Activated T-helper 1 cell treated with anti-CD3 and anti-CD28 coated beads, Interleukin-12 subunit alpha, Interleukin-12 subunit beta, Interleukin-2, Interleukin-4 antibody, amounts not matched to agents 30 ng/mL and 10 ng/mL and 1 ng/mL, durations not matched to agents 14 hours and 24 hours and 36 hours (primary cell): ENCODE measurements at regions not wholly inside any gene's neighbourhood (a gene's known extent, or its start where the extent isn't known, plus 50 kb on each side); places are given as distances from the start of the nearest gene placed in this dataset.

Source experiments
- DNase-seq: peaks from one replicate; pipeline ENCODE4 v3.0.0; 2021; ENCODE audit warnings: low spot score
- H3K27ac Mint-ChIP-seq: one replicate; pipeline ENCODE4 v1.8.0; 2021; ENCODE audit warnings: mild to moderate bottlenecking, mixed read lengths
- H3K27me3 Mint-ChIP-seq: one replicate; pipeline ENCODE4 v1.8.0; 2022; ENCODE audit warnings: mild to moderate bottlenecking, moderate library complexity, mixed read lengths; ENCODE audit not compliant: insufficient read depth
- H3K36me3 Mint-ChIP-seq: one replicate; pipeline ENCODE4 v1.8.0; 2021; ENCODE audit warnings: low read depth, mixed read lengths
- H3K4me1 Mint-ChIP-seq: one replicate; pipeline ENCODE4 v1.8.0; 2021; ENCODE audit warnings: low read depth, mixed read lengths
- H3K4me3 Mint-ChIP-seq: one replicate; pipeline ENCODE4 v1.8.0; 2021; ENCODE audit warnings: mild to moderate bottlenecking, moderate library complexity, mixed read lengths
- H3K9me3 Mint-ChIP-seq: one replicate; pipeline ENCODE4 v1.8.0; 2021; ENCODE audit warnings: mixed read lengths
- intact Hi-C: fragments of 100-400 bp; cut with micrococcal nuclease; formaldehyde crosslinking; loops from one replicate; pipeline ENCODE4 v1.15.1; 2024

GRCh38 chr11:33500332-33500731 is 200.3 kb downstream of the C11orf91 start:
- H3K4me1 Mint-ChIP-seq = no peaks in the 10 kb centered on the region
- no peak overlapping the region for H3K27ac Mint-ChIP-seq

GRCh38 chr11:33492596-33492995 is 208.0 kb downstream of the C11orf91 start:
- Mint-ChIP-seq H3K36me3 (no peaks in the 10 kb centered on the region), H3K27me3 (peaks cover 8% of the 10 kb centered on the region), H3K4me1 (no peaks in the 10 kb centered on the region), H3K27ac (no peak overlapping the region), H3K9me3 (no peaks in the 10 kb centered on the region), H3K4me3 (no peak overlapping the region)
- no peak for DNase-seq
- intact Hi-C loops = no loop called here

More at GRCh38 chr11:33500332-33500731, 200.3 kb downstream of the C11orf91 start:
- Mint-ChIP-seq H3K27me3 (peaks cover 4% of the 10 kb centered on the region), H3K9me3 (no peaks in the 10 kb centered on the region), H3K36me3 (no peaks in the 10 kb centered on the region), H3K4me3 (no peak overlapping the region)
- DNase-seq = no peak
- intact Hi-C loops = no loop called here

GRCh38 chr11:33490842-33491370 is 209.7 kb downstream of the C11orf91 start:
- no peaks in the 10 kb centered on the region for H3K36me3 Mint-ChIP-seq
- H3K9me3 Mint-ChIP-seq = no peaks in the 10 kb centered on the region
- peaks cover 8% of the 10 kb centered on the region for H3K27me3 Mint-ChIP-seq
- H3K4me3 Mint-ChIP-seq = no peak overlapping the region
- no peaks in the 10 kb centered on the region for H3K4me1 Mint-ChIP-seq
- DNase-seq = no peak
- H3K27ac Mint-ChIP-seq = no peak overlapping the region
- intact Hi-C loops = no loop called here

- DNase-seq = no peak
- H3K36me3 Mint-ChIP-seq = no peaks in the 10 kb centered on the region
- intact Hi-C loops = no loop called here
- H3K27me3 Mint-ChIP-seq = peaks cover 8% of the 10 kb centered on the region
- H3K4me3 Mint-ChIP-seq = no peak overlapping the region
- H3K9me3 Mint-ChIP-seq = no peaks in the 10 kb centered on the region
- H3K27ac Mint-ChIP-seq = no peak overlapping the region
- no peaks in the 10 kb centered on the region for H3K4me1 Mint-ChIP-seq
Observed at GRCh38 chr11:33488971-33489370, 211.7 kb downstream of the C11orf91 start.

GRCh38 chr11:33480626-33481025 is 220.0 kb downstream of the C11orf91 start:
- Mint-ChIP-seq H3K9me3 (no peaks in the 10 kb centered on the region), H3K27ac (no peak overlapping the region), H3K36me3 (no peaks in the 10 kb centered on the region), H3K4me3 (no peak overlapping the region), H3K4me1 (no peaks in the 10 kb centered on the region), H3K27me3 (peaks cover 5% of the 10 kb centered on the region)
- DNase-seq = no peak
- intact Hi-C loops = no loop called here

GRCh38 chr11:33479231-33479630 is 221.4 kb downstream of the C11orf91 start:
- Mint-ChIP-seq H3K27me3 (peaks cover 5% of the 10 kb centered on the region), H3K36me3 (no peaks in the 10 kb centered on the region), H3K4me1 (no peaks in the 10 kb centered on the region), H3K4me3 (no peak overlapping the region), H3K27ac (no peak overlapping the region), H3K9me3 (no peaks in the 10 kb centered on the region)
- intact Hi-C loops = no loop called here
- DNase-seq = no peak

GRCh38 chr11:33478111-33478573 is 221.0 kb downstream of the HIPK3 start:
- peaks cover 5% of the 10 kb centered on the region for H3K27me3 Mint-ChIP-seq
- H3K27ac Mint-ChIP-seq = no peak overlapping the region
- H3K4me1 Mint-ChIP-seq = no peaks in the 10 kb centered on the region
- H3K9me3 Mint-ChIP-seq = no peaks in the 10 kb centered on the region
- intact Hi-C loops = no loop called here
- H3K36me3 Mint-ChIP-seq = no peaks in the 10 kb centered on the region
- H3K4me3 Mint-ChIP-seq = no peak overlapping the region
- DNase-seq = no peak

GRCh38 chr11:33476945-33477606 is 219.9 kb downstream of the HIPK3 start:
- no peaks in the 10 kb centered on the region for H3K4me1 Mint-ChIP-seq
- H3K27me3 Mint-ChIP-seq = peaks cover 8% of the 10 kb centered on the region
- DNase-seq = no peak
- no peak overlapping the region for H3K27ac Mint-ChIP-seq
- no peak overlapping the region for H3K4me3 Mint-ChIP-seq
- H3K9me3 Mint-ChIP-seq = no peaks in the 10 kb centered on the region
- H3K36me3 Mint-ChIP-seq = no peaks in the 10 kb centered on the region
- intact Hi-C loops = no loop called here

- Mint-ChIP-seq H3K36me3 (no peaks in the 10 kb centered on the region), H3K4me3 (no peak overlapping the region)
- no peak for DNase-seq
Observed at GRCh38 chr11:33475993-33476392, 218.8 kb downstream of the HIPK3 start.

GRCh38 chr11:33474866-33475265 is 217.7 kb downstream of the HIPK3 start:
- intact Hi-C loops = no loop called here
- Mint-ChIP-seq H3K27me3 (peaks cover 8% of the 10 kb centered on the region), H3K4me3 (no peak overlapping the region), H3K36me3 (no peaks in the 10 kb centered on the region), H3K27ac (no peak overlapping the region), H3K9me3 (no peaks in the 10 kb centered on the region), H3K4me1 (no peaks in the 10 kb centered on the region)
- no peak for DNase-seq

More at GRCh38 chr11:33475993-33476392, 218.8 kb downstream of the HIPK3 start:
- H3K9me3 Mint-ChIP-seq = no peaks in the 10 kb centered on the region
- peaks cover 8% of the 10 kb centered on the region for H3K27me3 Mint-ChIP-seq
- no peak overlapping the region for H3K27ac Mint-ChIP-seq
- H3K4me1 Mint-ChIP-seq = no peaks in the 10 kb centered on the region
- intact Hi-C loops = no loop called here

- H3K27ac Mint-ChIP-seq = no peak overlapping the region
- H3K4me3 Mint-ChIP-seq = no peak overlapping the region
- peaks cover 4% of the 10 kb centered on the region for H3K27me3 Mint-ChIP-seq
- H3K36me3 Mint-ChIP-seq = no peaks in the 10 kb centered on the region
- intact Hi-C loops = no loop called here
- H3K9me3 Mint-ChIP-seq = no peaks in the 10 kb centered on the region
- no peaks in the 10 kb centered on the region for H3K4me1 Mint-ChIP-seq
- DNase-seq = no peak
Observed at GRCh38 chr11:33471541-33471940, 214.4 kb downstream of the HIPK3 start.

GRCh38 chr11:33467966-33468365 is 210.8 kb downstream of the HIPK3 start:
- no peaks in the 10 kb centered on the region for H3K36me3 Mint-ChIP-seq
- peaks cover 3% of the 10 kb centered on the region for H3K27me3 Mint-ChIP-seq
- no peak for DNase-seq
- H3K4me3 Mint-ChIP-seq = no peak overlapping the region
- H3K27ac Mint-ChIP-seq = no peak overlapping the region
- H3K9me3 Mint-ChIP-seq = no peaks in the 10 kb centered on the region
- intact Hi-C loops = no loop called here
- no peaks in the 10 kb centered on the region for H3K4me1 Mint-ChIP-seq

GRCh38 chr11:33463059-33463458 is 205.9 kb downstream of the HIPK3 start:
- no peaks in the 10 kb centered on the region for H3K4me1 Mint-ChIP-seq
- H3K36me3 Mint-ChIP-seq = no peaks in the 10 kb centered on the region
- intact Hi-C loops = no loop called here
- no peak for DNase-seq
- H3K9me3 Mint-ChIP-seq = no peaks in the 10 kb centered on the region
- H3K27ac Mint-ChIP-seq = no peak overlapping the region
- no peak overlapping the region for H3K4me3 Mint-ChIP-seq
- H3K27me3 Mint-ChIP-seq = no peaks in the 10 kb centered on the region
